ENCODE measurements at regions not wholly inside any gene's neighbourhood (a gene's known extent, or its start where the extent isn't known, plus 50 kb on each side); places are given as distances from the start of the nearest gene placed in this dataset.

DNA sequence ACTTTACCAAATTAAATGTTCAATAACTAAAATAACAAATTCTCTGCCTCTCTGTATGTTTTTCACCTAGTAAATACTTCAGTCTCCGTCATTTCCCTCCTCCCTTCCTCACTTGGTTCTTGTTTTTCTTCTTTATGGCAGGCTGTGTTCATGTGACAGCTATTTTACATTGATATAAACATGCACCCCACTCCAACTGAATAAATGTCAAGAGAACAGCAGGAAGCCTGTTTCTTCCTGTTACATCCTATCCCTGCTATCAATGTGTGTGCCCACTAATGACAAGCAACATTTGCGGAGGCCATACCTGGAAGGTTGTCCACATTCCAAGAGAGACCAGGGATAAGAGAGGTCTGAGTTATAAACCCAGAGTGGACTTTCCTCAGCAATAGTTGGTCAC, 145.2 kb upstream of the MAST4 start:
- Histone ChIP-seq H2AFZ (ENCODE audit: low read depth, low read length, poor library complexity, severe bottlenecking) (no peak overlapping the region), H3K27ac (ENCODE audit: low read depth, low read length) (no peak overlapping the region), H3K79me2 (ENCODE audit: insufficient read depth, low read length) (no peaks in the 10 kb centered on the region), H3K4me3 (replicated peaks in 1 of 2; ENCODE audit: low read depth in 1 of 2, low read length in 2 of 2) (no peak overlapping the region), H3K36me3 (ENCODE audit: control insufficient read depth in 1 of 2, insufficient read depth in 2 of 2, low read length in 2 of 2) (no peaks in the 10 kb centered on the region), H4K20me1 (ENCODE audit: insufficient read depth) (no peaks in the 10 kb centered on the region), H3K9me2 (ENCODE audit: insufficient read depth) (no peaks in the 10 kb centered on the region), H3K27me3 (ENCODE audit: insufficient read depth, low read length) (peaks cover 5% of the 10 kb centered on the region; the same call in 1 of the 2 replicates), H3K4me2 (ENCODE audit: low read length) (no peak overlapping the region), H3K9ac (ENCODE audit: low read length) (no peak overlapping the region), H3K4me1 (ENCODE audit: control insufficient read depth in 1 of 2, insufficient read depth in 2 of 2, low read length in 2 of 2) (no peaks in the 10 kb centered on the region), H3K9me3 (ENCODE audit: control insufficient read depth in 1 of 2, insufficient read depth in 1 of 2, low read depth in 1 of 2, low read length in 2 of 2) (no peaks in the 10 kb centered on the region)
- no peak for DNase-seq (ENCODE audit: low read depth, low spot score)
- intact Hi-C loops (cut with micrococcal nuclease): no loop called here
- no TSS peak for BruUV-seq (replicated peaks)
- ChIA-PET CTCF (no interaction called here), POLR2A (no interaction called here), RAD21 (ENCODE audit: low non-redundant PET in 1 of 2, low total read pairs in 2 of 2, uncharacterized antibody in 2 of 2, unreplicated experiment in 2 of 2) (no interaction called here)
- ATAC-seq: no peak
- TF ChIP-seq SRF (IDR thresholded peaks at IDR 0.05; ENCODE audit: low read depth) (no peak), EZH2phosphoT487 (IDR thresholded peaks at IDR 0.05; ENCODE audit: borderline replicate concordance) (no peak), FOSL1 (IDR thresholded peaks at IDR 0.05; ENCODE audit: low read depth) (no peak)

DNA sequence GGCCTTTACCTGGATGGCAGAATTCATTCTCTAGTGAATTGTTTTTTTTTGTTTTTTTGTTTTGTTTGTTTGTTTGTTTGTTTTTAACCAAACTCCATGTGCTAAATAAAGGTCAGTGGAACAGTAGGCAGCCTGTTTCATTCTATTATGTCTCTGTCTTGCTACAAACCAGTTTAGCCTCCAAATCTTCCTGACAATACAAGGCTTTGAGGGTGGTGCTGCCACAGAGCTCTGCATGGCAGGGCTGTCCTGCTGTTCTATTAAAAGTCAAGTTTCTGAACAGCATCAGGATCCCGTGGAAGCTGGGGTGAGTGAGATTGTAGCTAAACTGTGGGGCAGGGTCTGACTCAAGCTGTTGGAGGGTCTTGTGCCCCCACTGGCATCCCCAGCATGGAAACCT, 144.1 kb upstream of the MAST4 start:
- no TSS peak for BruUV-seq (replicated peaks)
- intact Hi-C loops (cut with micrococcal nuclease): no loop called here
- POLR2A ChIA-PET: no interaction called here

More for the DNA sequence above, 144.1 kb upstream of the MAST4 start:
- H4K20me1 ChIP-seq (ENCODE audit: insufficient read depth): no peaks in the 10 kb centered on the region
- TF ChIP-seq ZFX (IDR thresholded peaks at IDR 0.05) (no peak), CBX3 (IDR thresholded peaks at IDR 0.05; ENCODE audit: low read depth) (no peak), FOSL1 (IDR thresholded peaks at IDR 0.05; ENCODE audit: low read depth) (no peak), TCF7L2 (IDR thresholded peaks at IDR 0.05; ENCODE audit: borderline replicate concordance, extremely low read depth, insufficient read depth, insufficient read length) (no peak), RAD21 (IDR thresholded peaks at IDR 0.05; ENCODE audit: low read depth) (no peak), ELF1 (IDR thresholded peaks at IDR 0.05; ENCODE audit: borderline replicate concordance, low read depth) (no peak)
- TF ChIP-seq, protein P1, sequence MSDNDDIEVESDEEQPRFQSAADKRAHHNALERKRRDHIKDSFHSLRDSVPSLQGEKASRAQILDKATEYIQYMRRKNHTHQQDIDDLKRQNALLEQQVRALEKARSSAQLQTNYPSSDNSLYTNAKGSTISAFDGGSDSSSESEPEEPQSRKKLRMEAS (IDR thresholded peaks at IDR 0.05): no peak
- TF ChIP-seq, protein P2, sequence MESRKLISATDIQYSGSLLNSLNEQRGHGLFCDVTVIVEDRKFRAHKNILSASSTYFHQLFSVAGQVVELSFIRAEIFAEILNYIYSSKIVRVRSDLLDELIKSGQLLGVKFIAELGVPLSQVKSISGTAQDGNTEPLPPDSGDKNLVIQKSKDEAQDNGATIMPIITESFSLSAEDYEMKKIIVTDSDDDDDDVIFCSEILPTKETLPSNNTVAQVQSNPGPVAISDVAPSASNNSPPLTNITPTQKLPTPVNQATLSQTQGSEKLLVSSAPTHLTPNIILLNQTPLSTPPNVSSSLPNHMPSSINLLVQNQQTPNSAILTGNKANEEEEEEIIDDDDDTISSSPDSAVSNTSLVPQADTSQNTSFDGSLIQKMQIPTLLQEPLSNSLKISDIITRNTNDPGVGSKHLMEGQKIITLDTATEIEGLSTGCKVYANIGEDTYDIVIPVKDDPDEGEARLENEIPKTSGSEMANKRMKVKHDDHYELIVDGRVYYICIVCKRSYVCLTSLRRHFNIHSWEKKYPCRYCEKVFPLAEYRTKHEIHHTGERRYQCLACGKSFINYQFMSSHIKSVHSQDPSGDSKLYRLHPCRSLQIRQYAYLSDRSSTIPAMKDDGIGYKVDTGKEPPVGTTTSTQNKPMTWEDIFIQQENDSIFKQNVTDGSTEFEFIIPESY (IDR thresholded peaks at IDR 0.05; ENCODE audit: extremely low read depth, insufficient replicate concordance, low read length): no peak
- H3K4me3 ChIP-seq (replicated peaks in 1 of 2; ENCODE audit: low read depth in 1 of 2, low read length in 2 of 2): no peak overlapping the region
- H3K27me3 ChIP-seq (ENCODE audit: insufficient read depth, low read length): peaks cover 5% of the 10 kb centered on the region; the same call in 1 of the 2 replicates
- H2AFZ ChIP-seq (ENCODE audit: low read depth, low read length, poor library complexity, severe bottlenecking): no peak overlapping the region
- ATAC-seq: no peak
- no peaks in the 10 kb centered on the region for H3K4me1 ChIP-seq (ENCODE audit: control insufficient read depth in 1 of 2, insufficient read depth in 2 of 2, low read length in 2 of 2)
- H3K9ac ChIP-seq (ENCODE audit: low read length): no peak overlapping the region
- no peaks in the 10 kb centered on the region for H3K36me3 ChIP-seq (ENCODE audit: control insufficient read depth in 1 of 2, insufficient read depth in 2 of 2, low read length in 2 of 2)
- H3K9me2 ChIP-seq (ENCODE audit: insufficient read depth): no peaks in the 10 kb centered on the region
- no peak overlapping the region for H3K4me2 ChIP-seq (ENCODE audit: low read length)
- no peaks in the 10 kb centered on the region for H3K9me3 ChIP-seq (ENCODE audit: control insufficient read depth in 1 of 2, insufficient read depth in 1 of 2, low read depth in 1 of 2, low read length in 2 of 2)
- no peak for DNase-seq (ENCODE audit: low read depth, low spot score)
- CTCF ChIA-PET: no interaction called here
- H3K27ac ChIP-seq (ENCODE audit: low read depth, low read length): no peak overlapping the region
- RAD21 ChIA-PET (ENCODE audit: low non-redundant PET in 1 of 2, low total read pairs in 2 of 2, uncharacterized antibody in 2 of 2, unreplicated experiment in 2 of 2): no interaction called here
- H3K79me2 ChIP-seq (ENCODE audit: insufficient read depth, low read length): no peaks in the 10 kb centered on the region
